ENCODE measurements at regions not wholly inside any gene's neighbourhood (a gene's known extent, or its start where the extent isn't known, plus 50 kb on each side); places are given as distances from the start of the nearest gene placed in this dataset.

DNA sequence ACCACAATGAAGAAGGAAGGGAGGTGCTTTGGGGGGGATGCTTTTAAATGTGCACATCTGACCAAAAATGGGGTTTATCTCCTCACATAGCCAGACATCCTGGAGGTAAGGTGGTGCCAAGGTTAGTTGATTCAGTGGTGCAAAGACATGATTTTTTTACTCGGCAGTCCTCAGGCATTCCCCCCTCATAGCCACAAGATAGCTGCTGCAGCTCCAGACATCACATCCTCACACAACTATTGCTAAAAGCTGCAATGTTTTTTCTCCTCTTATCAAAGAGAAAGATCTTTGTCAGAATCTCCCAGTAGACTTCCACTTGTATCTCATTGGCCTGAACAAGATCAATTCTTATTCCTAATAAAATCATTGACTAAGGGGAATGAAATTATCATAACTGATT is 141.3 kb upstream of the ZNF438 start (continued):
- TF ChIP-seq, protein P1, sequence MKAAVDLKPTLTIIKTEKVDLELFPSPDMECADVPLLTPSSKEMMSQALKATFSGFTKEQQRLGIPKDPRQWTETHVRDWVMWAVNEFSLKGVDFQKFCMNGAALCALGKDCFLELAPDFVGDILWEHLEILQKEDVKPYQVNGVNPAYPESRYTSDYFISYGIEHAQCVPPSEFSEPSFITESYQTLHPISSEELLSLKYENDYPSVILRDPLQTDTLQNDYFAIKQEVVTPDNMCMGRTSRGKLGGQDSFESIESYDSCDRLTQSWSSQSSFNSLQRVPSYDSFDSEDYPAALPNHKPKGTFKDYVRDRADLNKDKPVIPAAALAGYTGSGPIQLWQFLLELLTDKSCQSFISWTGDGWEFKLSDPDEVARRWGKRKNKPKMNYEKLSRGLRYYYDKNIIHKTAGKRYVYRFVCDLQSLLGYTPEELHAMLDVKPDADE (IDR thresholded peaks at IDR 0.05) = no peak
- TF ChIP-seq JUNB (IDR thresholded peaks at IDR 0.05; ENCODE audit: unreplicated experiment) (no peak), EZH2 (IDR thresholded peaks at IDR 0.05; ENCODE audit: low read depth, unreplicated experiment) (no peak), CREB1 (CRISPR knock-in tag; IDR thresholded peaks at IDR 0.05; ENCODE audit: low read depth) (no peak), POLR2AphosphoS5 (IDR thresholded peaks at IDR 0.05; ENCODE audit: low read depth) (no peak)
- TF ChIP-seq, protein P2, sequence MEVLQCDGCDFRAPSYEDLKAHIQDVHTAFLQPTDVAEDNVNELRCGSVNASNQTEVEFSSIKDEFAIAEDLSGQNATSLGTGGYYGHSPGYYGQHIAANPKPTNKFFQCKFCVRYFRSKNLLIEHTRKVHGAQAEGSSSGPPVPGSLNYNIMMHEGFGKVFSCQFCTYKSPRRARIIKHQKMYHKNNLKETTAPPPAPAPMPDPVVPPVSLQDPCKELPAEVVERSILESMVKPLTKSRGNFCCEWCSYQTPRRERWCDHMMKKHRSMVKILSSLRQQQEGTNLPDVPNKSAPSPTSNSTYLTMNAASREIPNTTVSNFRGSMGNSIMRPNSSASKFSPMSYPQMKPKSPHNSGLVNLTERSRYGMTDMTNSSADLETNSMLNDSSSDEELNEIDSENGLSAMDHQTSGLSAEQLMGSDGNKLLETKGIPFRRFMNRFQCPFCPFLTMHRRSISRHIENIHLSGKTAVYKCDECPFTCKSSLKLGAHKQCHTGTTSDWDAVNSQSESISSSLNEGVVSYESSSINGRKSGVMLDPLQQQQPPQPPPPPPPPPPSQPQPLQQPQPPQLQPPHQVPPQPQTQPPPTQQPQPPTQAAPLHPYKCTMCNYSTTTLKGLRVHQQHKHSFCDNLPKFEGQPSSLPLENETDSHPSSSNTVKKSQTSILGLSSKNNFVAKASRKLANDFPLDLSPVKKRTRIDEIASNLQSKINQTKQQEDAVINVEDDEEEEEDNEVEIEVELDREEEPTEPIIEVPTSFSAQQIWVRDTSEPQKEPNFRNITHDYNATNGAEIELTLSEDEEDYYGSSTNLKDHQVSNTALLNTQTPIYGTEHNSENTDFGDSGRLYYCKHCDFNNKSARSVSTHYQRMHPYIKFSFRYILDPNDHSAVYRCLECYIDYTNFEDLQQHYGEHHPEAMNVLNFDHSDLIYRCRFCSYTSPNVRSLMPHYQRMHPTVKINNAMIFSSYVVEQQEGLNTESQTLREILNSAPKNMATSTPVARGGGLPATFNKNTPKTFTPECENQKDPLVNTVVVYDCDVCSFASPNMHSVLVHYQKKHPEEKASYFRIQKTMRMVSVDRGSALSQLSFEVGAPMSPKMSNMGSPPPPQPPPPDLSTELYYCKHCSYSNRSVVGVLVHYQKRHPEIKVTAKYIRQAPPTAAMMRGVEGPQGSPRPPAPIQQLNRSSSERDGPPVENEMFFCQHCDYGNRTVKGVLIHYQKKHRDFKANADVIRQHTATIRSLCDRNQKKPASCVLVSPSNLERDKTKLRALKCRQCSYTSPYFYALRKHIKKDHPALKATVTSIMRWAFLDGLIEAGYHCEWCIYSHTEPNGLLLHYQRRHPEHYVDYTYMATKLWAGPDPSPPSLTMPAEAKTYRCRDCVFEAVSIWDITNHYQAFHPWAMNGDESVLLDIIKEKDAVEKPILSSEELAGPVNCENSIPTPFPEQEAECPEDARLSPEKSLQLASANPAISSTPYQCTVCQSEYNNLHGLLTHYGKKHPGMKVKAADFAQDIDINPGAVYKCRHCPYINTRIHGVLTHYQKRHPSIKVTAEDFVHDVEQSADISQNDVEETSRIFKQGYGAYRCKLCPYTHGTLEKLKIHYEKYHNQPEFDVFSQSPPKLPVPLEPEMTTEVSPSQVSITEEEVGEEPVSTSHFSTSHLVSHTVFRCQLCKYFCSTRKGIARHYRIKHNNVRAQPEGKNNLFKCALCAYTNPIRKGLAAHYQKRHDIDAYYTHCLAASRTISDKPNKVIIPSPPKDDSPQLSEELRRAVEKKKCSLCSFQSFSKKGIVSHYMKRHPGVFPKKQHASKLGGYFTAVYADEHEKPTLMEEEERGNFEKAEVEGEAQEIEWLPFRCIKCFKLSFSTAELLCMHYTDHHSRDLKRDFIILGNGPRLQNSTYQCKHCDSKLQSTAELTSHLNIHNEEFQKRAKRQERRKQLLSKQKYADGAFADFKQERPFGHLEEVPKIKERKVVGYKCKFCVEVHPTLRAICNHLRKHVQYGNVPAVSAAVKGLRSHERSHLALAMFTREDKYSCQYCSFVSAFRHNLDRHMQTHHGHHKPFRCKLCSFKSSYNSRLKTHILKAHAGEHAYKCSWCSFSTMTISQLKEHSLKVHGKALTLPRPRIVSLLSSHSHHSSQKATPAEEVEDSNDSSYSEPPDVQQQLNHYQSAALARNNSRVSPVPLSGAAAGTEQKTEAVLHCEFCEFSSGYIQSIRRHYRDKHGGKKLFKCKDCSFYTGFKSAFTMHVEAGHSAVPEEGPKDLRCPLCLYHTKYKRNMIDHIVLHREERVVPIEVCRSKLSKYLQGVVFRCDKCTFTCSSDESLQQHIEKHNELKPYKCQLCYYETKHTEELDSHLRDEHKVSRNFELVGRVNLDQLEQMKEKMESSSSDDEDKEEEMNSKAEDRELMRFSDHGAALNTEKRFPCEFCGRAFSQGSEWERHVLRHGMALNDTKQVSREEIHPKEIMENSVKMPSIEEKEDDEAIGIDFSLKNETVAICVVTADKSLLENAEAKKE (CRISPR knock-in tag; IDR thresholded peaks at IDR 0.05) = no peak

DNA sequence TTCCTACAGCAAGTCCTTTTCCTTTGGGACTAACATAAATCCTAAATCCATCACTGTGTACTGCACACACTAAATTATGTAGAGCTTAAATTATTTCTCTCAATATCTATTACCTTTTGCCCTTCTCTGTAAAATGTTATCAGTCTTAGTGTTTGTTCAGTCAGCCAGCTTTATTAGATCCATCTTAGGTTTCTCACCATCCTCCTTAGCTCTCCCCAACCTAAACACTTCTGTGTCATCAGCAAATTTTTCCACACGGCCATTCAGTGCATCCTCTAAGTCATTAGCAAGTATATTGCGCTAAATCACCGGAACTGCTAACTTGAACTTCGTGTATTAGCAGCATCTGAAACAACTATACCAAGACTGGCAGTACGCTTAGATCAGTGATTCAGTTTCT is 142.1 kb upstream of the ZNF438 start:
- Mint-ChIP-seq H3K9me3 (peaks cover 33% of the 10 kb centered on the region), H3K4me3 (no peak overlapping the region), H3K27ac (no peak overlapping the region), H3K36me3 (ENCODE audit: low read depth) (peaks cover 6% of the 10 kb centered on the region; the same call in 2 of the 3 replicates), H3K4me1 (no peaks in the 10 kb centered on the region), H3K27me3 (ENCODE audit: insufficient read depth, low read depth, poor library complexity) (peaks cover 5% of the 10 kb centered on the region)
- Histone ChIP-seq H3F3A (replicated peaks; ENCODE audit: low read depth) (no peaks in the 10 kb centered on the region), H3K9me2 (ENCODE audit: insufficient read depth) (no peaks in the 10 kb centered on the region), H3K36me3 (ENCODE audit: insufficient read depth) (no peaks in the 10 kb centered on the region), H3K27ac (ENCODE audit: low read depth) (no peak overlapping the region), H3K79me2 (replicated peaks; ENCODE audit: insufficient read depth) (no peaks in the 10 kb centered on the region), H3K4me2 (no peak overlapping the region), H2AFZ (no peak overlapping the region), H3K4me3 (no peak overlapping the region), H3K27me3 (ENCODE audit: insufficient read depth) (no peaks in the 10 kb centered on the region), H4K20me1 (replicated peaks; ENCODE audit: insufficient read depth) (no peaks in the 10 kb centered on the region), H3K4me1 (ENCODE audit: insufficient read depth) (no peaks in the 10 kb centered on the region)
- ATAC-seq = no peak
- DNase-seq (ENCODE audit: low spot score) = no peak
- TF ChIP-seq, protein P3, sequence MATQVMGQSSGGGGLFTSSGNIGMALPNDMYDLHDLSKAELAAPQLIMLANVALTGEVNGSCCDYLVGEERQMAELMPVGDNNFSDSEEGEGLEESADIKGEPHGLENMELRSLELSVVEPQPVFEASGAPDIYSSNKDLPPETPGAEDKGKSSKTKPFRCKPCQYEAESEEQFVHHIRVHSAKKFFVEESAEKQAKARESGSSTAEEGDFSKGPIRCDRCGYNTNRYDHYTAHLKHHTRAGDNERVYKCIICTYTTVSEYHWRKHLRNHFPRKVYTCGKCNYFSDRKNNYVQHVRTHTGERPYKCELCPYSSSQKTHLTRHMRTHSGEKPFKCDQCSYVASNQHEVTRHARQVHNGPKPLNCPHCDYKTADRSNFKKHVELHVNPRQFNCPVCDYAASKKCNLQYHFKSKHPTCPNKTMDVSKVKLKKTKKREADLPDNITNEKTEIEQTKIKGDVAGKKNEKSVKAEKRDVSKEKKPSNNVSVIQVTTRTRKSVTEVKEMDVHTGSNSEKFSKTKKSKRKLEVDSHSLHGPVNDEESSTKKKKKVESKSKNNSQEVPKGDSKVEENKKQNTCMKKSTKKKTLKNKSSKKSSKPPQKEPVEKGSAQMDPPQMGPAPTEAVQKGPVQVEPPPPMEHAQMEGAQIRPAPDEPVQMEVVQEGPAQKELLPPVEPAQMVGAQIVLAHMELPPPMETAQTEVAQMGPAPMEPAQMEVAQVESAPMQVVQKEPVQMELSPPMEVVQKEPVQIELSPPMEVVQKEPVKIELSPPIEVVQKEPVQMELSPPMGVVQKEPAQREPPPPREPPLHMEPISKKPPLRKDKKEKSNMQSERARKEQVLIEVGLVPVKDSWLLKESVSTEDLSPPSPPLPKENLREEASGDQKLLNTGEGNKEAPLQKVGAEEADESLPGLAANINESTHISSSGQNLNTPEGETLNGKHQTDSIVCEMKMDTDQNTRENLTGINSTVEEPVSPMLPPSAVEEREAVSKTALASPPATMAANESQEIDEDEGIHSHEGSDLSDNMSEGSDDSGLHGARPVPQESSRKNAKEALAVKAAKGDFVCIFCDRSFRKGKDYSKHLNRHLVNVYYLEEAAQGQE (IDR thresholded peaks at IDR 0.05; ENCODE audit: unreplicated experiment) = no peak
- TF ChIP-seq EZH2phosphoT487 (IDR thresholded peaks at IDR 0.05; ENCODE audit: unreplicated experiment) = no peak
- TF ChIP-seq CREB1 (CRISPR knock-in tag; IDR thresholded peaks at IDR 0.05; ENCODE audit: low read depth) = no peak
- TF ChIP-seq, protein P1 (IDR thresholded peaks at IDR 0.05) = no peak
- no peak for TF ChIP-seq POLR2AphosphoS5 (IDR thresholded peaks at IDR 0.05; ENCODE audit: low read depth)
- TF ChIP-seq, protein P4, sequence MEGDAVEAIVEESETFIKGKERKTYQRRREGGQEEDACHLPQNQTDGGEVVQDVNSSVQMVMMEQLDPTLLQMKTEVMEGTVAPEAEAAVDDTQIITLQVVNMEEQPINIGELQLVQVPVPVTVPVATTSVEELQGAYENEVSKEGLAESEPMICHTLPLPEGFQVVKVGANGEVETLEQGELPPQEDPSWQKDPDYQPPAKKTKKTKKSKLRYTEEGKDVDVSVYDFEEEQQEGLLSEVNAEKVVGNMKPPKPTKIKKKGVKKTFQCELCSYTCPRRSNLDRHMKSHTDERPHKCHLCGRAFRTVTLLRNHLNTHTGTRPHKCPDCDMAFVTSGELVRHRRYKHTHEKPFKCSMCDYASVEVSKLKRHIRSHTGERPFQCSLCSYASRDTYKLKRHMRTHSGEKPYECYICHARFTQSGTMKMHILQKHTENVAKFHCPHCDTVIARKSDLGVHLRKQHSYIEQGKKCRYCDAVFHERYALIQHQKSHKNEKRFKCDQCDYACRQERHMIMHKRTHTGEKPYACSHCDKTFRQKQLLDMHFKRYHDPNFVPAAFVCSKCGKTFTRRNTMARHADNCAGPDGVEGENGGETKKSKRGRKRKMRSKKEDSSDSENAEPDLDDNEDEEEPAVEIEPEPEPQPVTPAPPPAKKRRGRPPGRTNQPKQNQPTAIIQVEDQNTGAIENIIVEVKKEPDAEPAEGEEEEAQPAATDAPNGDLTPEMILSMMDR (conservative IDR thresholded peaks at IDR 0.05; ENCODE audit: low read depth in 2 of 2) = no peak
- no peak for TF ChIP-seq NANOG (IDR thresholded peaks at IDR 0.05; ENCODE audit: borderline replicate concordance)
- no peak for TF ChIP-seq ZNF331 (CRISPR knock-in tag; IDR thresholded peaks at IDR 0.05; ENCODE audit: low read depth)
